GM06990 (cell line): ENCODE measurements at regions not wholly inside any gene's neighbourhood (a gene's known extent, or its start where the extent isn't known, plus 50 kb on each side); places are given as distances from the start of the nearest gene placed in this dataset.

ENCODE experiments used
- DNase-seq: peaks from one replicate; pipeline ENCODE4 v3.0.0-alpha.2; 2011; ENCODE audit not compliant: insufficient read length; ENCODE audit errors: extremely low read depth
- H3K27me3 ChIP-seq: replicated peaks from 2 replicates; pipeline ENCODE4 v1.6.0; 2011; ENCODE audit warnings: low read length; ENCODE audit not compliant: control insufficient read depth, insufficient read depth
- H3K36me3 ChIP-seq: 2 replicates; pipeline ENCODE4 v1.5.1; 2011; ENCODE audit warnings: low read length; ENCODE audit not compliant: control insufficient read depth, insufficient read depth
- H3K4me3 ChIP-seq: replicated peaks from 2 replicates; pipeline ENCODE4 v1.5.1; 2011; ENCODE audit warnings: low read depth, mild to moderate bottlenecking, control low read depth, low read length
- CTCF ChIP-seq: IDR thresholded peaks from 2 replicates; pipeline ENCODE4 v1.5.1; 2011; ENCODE audit warnings: low read length, control low read depth, mild to moderate bottlenecking, inconsistent platforms; ENCODE audit not compliant: insufficient read depth, poor library complexity, severe bottlenecking

GRCh38 chr18:73614812-73615211, 532.8 kb downstream of the FBXO15 start:
- Histone ChIP-seq H3K36me3 (no peaks in the 10 kb centered on the region), H3K27me3 (no peaks in the 10 kb centered on the region), H3K4me3 (no peak overlapping the region)
- no peak for DNase-seq
- TF ChIP-seq CTCF = no peak

GRCh38 chr18:73613706-73614340, 533.8 kb downstream of the FBXO15 start:
- H3K36me3 ChIP-seq = no peaks in the 10 kb centered on the region
- no peak for TF ChIP-seq CTCF
- H3K4me3 ChIP-seq = no peak overlapping the region
- no peak for DNase-seq
- H3K27me3 ChIP-seq = no peaks in the 10 kb centered on the region

- DNase-seq = no peak
- Histone ChIP-seq H3K4me3 (no peak overlapping the region), H3K36me3 (no peaks in the 10 kb centered on the region), H3K27me3 (no peaks in the 10 kb centered on the region)
- TF ChIP-seq CTCF = no peak
These were observed 549.6 kb downstream of the FBXO15 start for GRCh38 chr18:73597832-73598615.

- Histone ChIP-seq H3K36me3 (no peaks in the 10 kb centered on the region), H3K27me3 (no peaks in the 10 kb centered on the region), H3K4me3 (no peak overlapping the region)
- no peak for TF ChIP-seq CTCF
- no peak for DNase-seq
These were observed 552.9 kb downstream of the FBXO15 start for GRCh38 chr18:73594749-73595148.

- no peak for DNase-seq
- TF ChIP-seq CTCF = no peak
- Histone ChIP-seq H3K27me3 (no peaks in the 10 kb centered on the region), H3K4me3 (no peak overlapping the region), H3K36me3 (no peaks in the 10 kb centered on the region)
These were observed 554.4 kb downstream of the FBXO15 start for GRCh38 chr18:73593207-73593606.
